NB4 (cell line): ENCODE measurements at regions not wholly inside any gene's neighbourhood (a gene's known extent, or its start where the extent isn't known, plus 50 kb on each side); places are given as distances from the start of the nearest gene placed in this dataset.

Experiments
- DNase-seq: peaks from one replicate; pipeline ENCODE4 v3.0.0; 2010; ENCODE audit warnings: low read depth
- H3K4me3 ChIP-seq: one replicate; pipeline ENCODE4 v1.5.1; 2011; ENCODE audit warnings: mild to moderate bottlenecking, low read depth, low read length, moderate library complexity
- MYC ChIP-seq: IDR thresholded peaks from 2 replicates; pipeline ENCODE4 v1.6.1; 2011; ENCODE audit warnings: low read depth, low read length
- POLR2A ChIP-seq: IDR thresholded peaks from 2 replicates; pipeline ENCODE4 v1.6.1; 2011; ENCODE audit warnings: mild to moderate bottlenecking; ENCODE audit not compliant: insufficient read length; ENCODE audit errors: extremely low read depth
- TF ChIP-seq, protein P1 (sequence below): IDR thresholded peaks from 2 replicates; pipeline ENCODE4 v1.6.1; 2011; ENCODE audit warnings: low read depth, low read length
- TF ChIP-seq, protein P2 (sequence below): IDR thresholded peaks from one replicate; pipeline ENCODE4 v1.5.1; 2012; ENCODE audit warnings: low read depth, low read length

DNA sequence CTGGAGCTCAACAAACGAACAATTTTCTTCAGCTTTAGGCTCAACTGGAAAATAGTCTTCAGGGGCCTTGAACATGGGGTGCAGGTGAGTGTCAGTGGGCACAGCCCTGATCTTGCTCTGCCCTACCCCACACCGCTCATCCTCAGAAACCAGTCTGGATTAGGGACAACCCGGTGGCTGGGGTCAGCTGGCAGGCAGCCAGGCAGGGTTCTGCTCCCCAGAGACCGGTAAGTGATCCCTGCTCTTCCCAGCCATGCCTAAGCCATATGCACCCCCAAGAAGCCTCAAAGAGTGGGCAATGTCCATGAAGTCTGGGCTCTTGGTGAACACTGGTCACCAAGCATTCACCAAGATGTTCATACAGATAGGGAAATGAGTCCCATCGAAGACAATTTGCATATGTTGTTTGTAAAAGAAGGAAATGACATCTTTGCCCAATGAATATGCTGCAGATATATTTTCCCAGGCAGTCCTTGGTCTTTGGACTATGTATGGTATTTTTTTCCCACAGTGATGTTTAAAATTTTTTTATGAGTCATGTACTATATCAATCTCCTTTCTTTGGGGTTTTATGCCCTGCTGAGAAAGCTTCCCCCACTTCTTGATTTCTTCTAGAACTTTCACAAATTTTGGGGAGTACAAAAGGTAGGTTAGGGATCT is 63.9 kb upstream of the VASH1 start:
- no peak for TF ChIP-seq MYC
- TF ChIP-seq, protein P1, sequence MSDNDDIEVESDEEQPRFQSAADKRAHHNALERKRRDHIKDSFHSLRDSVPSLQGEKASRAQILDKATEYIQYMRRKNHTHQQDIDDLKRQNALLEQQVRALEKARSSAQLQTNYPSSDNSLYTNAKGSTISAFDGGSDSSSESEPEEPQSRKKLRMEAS = no peak
- TF ChIP-seq, protein P2, sequence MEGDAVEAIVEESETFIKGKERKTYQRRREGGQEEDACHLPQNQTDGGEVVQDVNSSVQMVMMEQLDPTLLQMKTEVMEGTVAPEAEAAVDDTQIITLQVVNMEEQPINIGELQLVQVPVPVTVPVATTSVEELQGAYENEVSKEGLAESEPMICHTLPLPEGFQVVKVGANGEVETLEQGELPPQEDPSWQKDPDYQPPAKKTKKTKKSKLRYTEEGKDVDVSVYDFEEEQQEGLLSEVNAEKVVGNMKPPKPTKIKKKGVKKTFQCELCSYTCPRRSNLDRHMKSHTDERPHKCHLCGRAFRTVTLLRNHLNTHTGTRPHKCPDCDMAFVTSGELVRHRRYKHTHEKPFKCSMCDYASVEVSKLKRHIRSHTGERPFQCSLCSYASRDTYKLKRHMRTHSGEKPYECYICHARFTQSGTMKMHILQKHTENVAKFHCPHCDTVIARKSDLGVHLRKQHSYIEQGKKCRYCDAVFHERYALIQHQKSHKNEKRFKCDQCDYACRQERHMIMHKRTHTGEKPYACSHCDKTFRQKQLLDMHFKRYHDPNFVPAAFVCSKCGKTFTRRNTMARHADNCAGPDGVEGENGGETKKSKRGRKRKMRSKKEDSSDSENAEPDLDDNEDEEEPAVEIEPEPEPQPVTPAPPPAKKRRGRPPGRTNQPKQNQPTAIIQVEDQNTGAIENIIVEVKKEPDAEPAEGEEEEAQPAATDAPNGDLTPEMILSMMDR = no peak
- no peak for TF ChIP-seq POLR2A
- no peak overlapping the region for H3K4me3 ChIP-seq
- DNase-seq = no peak

DNA sequence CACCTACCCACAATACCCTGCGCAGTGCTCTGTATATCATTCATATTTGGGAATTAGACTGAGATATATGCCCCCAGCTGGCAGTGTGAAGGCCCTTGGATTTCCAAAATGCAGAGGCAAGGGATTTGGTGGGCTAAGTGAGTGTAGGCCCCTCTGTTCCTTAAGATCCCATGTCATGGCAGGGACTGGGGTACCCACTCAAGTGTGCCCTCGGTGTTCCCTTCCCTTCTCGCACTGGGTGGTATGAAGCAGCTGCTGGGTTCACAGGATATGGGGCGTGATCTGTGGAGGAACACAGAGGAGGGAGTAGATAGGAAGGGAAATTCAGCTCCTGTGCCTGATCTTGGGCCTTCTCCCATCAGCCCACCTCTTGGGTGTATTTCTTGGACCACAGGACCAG is 63.1 kb upstream of the VASH1 start:
- TF ChIP-seq, protein P1 = no peak
- DNase-seq = no peak

DNA sequence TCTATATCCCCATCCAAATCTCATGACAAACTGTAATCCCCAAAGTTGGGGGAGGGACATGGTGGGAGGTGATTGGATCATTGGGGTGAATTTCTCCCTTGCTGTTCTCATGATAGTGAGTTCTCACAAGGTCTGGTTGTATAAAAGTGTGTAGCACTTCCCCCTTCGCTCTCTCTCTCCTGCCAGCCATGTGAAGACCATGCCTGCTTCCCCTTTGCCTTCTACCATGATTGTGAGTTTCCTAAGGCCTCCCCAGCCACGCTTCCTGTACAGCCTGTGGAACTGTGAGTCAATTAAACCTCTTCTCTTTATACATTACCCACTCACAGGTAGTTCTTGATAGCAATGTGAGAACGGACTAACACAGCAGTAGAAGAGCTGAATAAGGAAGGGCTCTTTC is 62.6 kb upstream of the VASH1 start:
- DNase-seq = peak; percentile 44
- no peak overlapping the region for H3K4me3 ChIP-seq
- TF ChIP-seq, protein P2 = no peak
- TF ChIP-seq POLR2A (no peak), MYC (no peak)
- TF ChIP-seq, protein P1 = no peak

More for the DNA sequence above, 63.1 kb upstream of the VASH1 start:
- H3K4me3 ChIP-seq = no peak overlapping the region

DNA sequence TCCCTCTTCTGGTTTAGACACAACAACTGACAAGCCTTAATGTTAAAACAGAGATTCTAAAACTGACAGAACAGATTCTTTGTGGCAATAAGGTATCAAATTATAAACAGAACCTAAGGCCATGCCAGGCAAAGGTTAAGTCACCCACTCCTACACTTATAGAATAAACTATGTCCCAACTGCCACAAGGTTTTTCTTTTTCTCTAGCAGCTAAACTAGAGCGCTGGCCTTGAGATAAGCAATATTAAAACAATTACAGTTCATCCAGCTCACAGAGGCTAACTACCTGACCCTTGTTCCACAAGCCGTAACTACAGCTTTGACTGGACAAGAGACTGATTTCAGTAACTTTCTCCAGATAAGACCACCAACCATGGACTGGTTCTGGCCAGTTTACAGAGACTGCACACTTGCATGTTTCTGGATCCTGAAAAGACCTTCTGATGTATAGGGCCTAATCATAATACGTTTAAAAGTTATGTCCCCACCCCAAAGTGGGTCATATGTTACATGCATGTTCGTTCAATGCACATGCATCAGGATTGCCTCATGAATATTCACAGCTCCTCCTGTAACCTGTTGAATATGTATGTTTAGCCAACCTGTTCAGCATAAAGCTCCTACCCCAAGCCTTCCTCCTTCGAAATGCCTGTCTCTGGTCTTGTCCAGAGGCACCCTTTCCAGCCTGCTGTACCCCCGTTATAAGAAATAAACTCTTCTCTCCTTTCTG is 61.9 kb upstream of the VASH1 start:
- no peak for DNase-seq
- no peak for TF ChIP-seq MYC
- TF ChIP-seq, protein P1 = no peak
- no peak overlapping the region for H3K4me3 ChIP-seq

DNA sequence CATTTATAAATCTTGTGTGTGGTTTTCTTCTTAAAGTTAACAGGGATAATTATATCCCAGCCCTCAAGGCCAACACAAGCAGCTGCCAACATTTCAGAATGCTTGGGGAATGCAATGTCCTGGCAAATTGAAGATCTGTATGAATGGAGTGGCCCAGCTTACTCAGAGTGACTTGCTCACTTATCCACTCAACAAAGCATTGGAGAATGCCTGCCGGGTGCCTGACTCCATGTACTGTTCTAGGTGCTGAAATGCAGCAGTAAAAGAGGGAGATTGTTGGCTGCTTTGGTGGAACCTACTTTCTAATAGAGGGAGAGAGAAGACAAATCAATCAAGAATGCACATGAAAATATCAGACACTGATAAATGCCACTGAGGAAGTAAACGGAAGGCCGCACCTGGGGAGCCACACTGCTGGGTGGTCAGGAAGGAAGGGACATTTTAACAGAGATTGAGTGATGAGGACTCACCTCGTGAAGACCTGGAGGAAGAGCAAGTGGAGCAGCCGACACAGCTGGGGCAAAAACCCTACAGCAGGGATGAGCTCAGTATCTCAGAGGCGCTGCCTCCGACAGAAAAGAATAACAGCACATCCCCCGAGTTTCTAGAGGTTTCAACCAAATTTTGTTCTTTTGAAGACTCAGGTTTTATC is 61.2 kb upstream of the VASH1 start:
- DNase-seq = no peak
- no peak for TF ChIP-seq POLR2A
- TF ChIP-seq, protein P2 = no peak
- no peak for TF ChIP-seq MYC
- TF ChIP-seq, protein P1 = no peak
- H3K4me3 ChIP-seq = no peak overlapping the region

DNA sequence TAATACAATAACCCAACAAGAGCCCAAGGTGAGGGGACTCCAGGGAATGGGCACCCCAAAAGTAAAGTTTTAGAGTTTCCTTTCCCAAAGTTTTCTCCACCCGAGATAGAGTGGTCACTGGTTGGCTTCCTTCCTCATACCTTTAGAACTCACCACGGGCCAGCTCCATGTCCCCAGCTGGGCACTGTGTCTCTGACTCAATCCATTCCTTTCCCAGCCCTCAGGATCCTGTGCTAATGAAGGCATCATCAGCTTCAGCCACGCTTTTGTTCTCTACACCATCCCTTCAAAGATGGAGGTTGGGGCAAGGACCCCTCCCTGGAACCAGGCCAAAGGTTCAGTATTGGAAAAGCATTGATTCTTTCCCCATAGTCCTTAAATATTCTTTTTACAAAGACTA is 59.8 kb upstream of the VASH1 start:
- H3K4me3 ChIP-seq = no peak overlapping the region
- TF ChIP-seq POLR2A (no peak), MYC (no peak)
- TF ChIP-seq, protein P2 = no peak
- TF ChIP-seq, protein P1 = no peak
- no peak for DNase-seq
